Keratinocyte (primary cell): ENCODE measurements at regions not wholly inside any gene's neighbourhood (a gene's known extent, or its start where the extent isn't known, plus 50 kb on each side); places are given as distances from the start of the nearest gene placed in this dataset.

ENCODE experiments used
- DNase-seq: peaks from one replicate; pipeline ENCODE4 v3.0.0-alpha.2; 2011; ENCODE audit warnings: low read depth, missing footprints, low spot score
- FAIRE-seq: peaks from 2 replicates; lab custom pipeline; 2011; peaks lifted over from hg19 to GRCh38; lab: Jason Lieb, UNC
- H2AFZ ChIP-seq: 2 replicates; pipeline ENCODE4 v1.6.0; 2012; ENCODE audit warnings: low read length, control low read depth, inconsistent platforms; ENCODE audit not compliant: control insufficient read depth
- H3K27ac ChIP-seq: 2 replicates; pipeline ENCODE4 v1.5.1; 2011; ENCODE audit warnings: low read length; ENCODE audit not compliant: control insufficient read depth, insufficient read depth
- H3K27me3 ChIP-seq: 3 replicates; pipeline ENCODE4 v1.6.0; 2011; ENCODE audit warnings: low read length; ENCODE audit not compliant: control insufficient read depth, insufficient read depth; ENCODE audit errors: extremely low read depth
- H3K36me3 ChIP-seq, 2 experiments: 2 replicates in 1 of 2; 3 replicates in 1 of 2; pipeline ENCODE4 v1.5.1; 2011; ENCODE audit warnings: low read length in 2 of 2, mild to moderate bottlenecking in 1 of 2; ENCODE audit not compliant: control insufficient read depth in 2 of 2, insufficient read depth in 2 of 2; ENCODE audit errors: extremely low read depth in 1 of 2
- H3K4me1 ChIP-seq: 3 replicates; pipeline ENCODE4 v1.5.1; 2011; ENCODE audit warnings: low read length; ENCODE audit not compliant: control insufficient read depth, insufficient read depth; ENCODE audit errors: extremely low read depth
- H3K4me2 ChIP-seq: 3 replicates; pipeline ENCODE4 v1.6.0; 2011; ENCODE audit warnings: low read depth, low read length; ENCODE audit not compliant: control insufficient read depth, insufficient read depth; ENCODE audit errors: extremely low read depth
- H3K4me3 ChIP-seq, 3 experiments: fragments of 200-600 bp in 1 of 3; sonication (generic) in 1 of 3; 2 replicates in 2 of 3; 3 replicates in 1 of 3; pipeline ENCODE4 v1.5.1; 2011 to 2016; ENCODE audit warnings: low read length in 3 of 3, mild to moderate bottlenecking in 3 of 3, control low read depth in 2 of 3, inconsistent platforms in 1 of 3, low read depth in 1 of 3, mixed read lengths in 1 of 3, mixed run types in 1 of 3, moderate library complexity in 1 of 3; ENCODE audit not compliant: control insufficient read depth in 2 of 3, insufficient read depth in 2 of 3; ENCODE audit errors: extremely low read depth in 1 of 3
- H3K79me2 ChIP-seq: 2 replicates; pipeline ENCODE4 v1.6.0; 2012; ENCODE audit warnings: low read length; ENCODE audit not compliant: control insufficient read depth, insufficient read depth
- H3K9ac ChIP-seq: 3 replicates; pipeline ENCODE4 v1.6.0; 2011; ENCODE audit warnings: low read length; ENCODE audit not compliant: control insufficient read depth, insufficient read depth; ENCODE audit errors: extremely low read depth
- H3K9me1 ChIP-seq: 3 replicates; pipeline ENCODE4 v1.6.0; 2011; ENCODE audit warnings: low read length; ENCODE audit not compliant: control insufficient read depth, insufficient read depth; ENCODE audit errors: extremely low read depth
- H3K9me3 ChIP-seq: 2 replicates; pipeline ENCODE4 v1.5.1; 2012; ENCODE audit warnings: low read depth, low read length; ENCODE audit not compliant: control insufficient read depth
- H4K20me1 ChIP-seq: 3 replicates; pipeline ENCODE4 v1.6.0; 2011; ENCODE audit warnings: low read length; ENCODE audit not compliant: control insufficient read depth, insufficient read depth; ENCODE audit errors: extremely low read depth
- CTCF ChIP-seq, 3 experiments: IDR thresholded peaks in 1 of 3; conservative IDR thresholded peaks in 1 of 3; optimal IDR thresholded peaks in 1 of 3; 2 replicates in 2 of 3; 3 replicates in 1 of 3; pipeline versions ENCODE3 to v1.5.1; 2011; ENCODE audit warnings: low read length in 3 of 3, mild to moderate bottlenecking in 3 of 3, moderate library complexity in 2 of 3, control low read depth in 1 of 3, inconsistent platforms in 1 of 3; ENCODE audit not compliant: insufficient read depth in 2 of 3; ENCODE audit errors: extremely low read depth in 1 of 3
- EZH2 ChIP-seq: IDR thresholded peaks from one replicate; pipeline ENCODE4 v1.6.1; 2012; ENCODE audit warnings: inconsistent platforms, mild to moderate bottlenecking, low read length, moderate library complexity
- dilution Hi-C: fragments of 300-500 bp; cut with MboI; formaldehyde crosslinking; loops from one replicate; pipeline ENCODE4 v1.7.0; 2020; ENCODE audit warnings: low sequenced_read_pairs; ENCODE audit not compliant: extremely low pct_ligation_motif_present

- FAIRE-seq, result no peak
- TF ChIP-seq CTCF (optimal IDR thresholded peaks at IDR 0.05 in 1 of 3, IDR thresholded peaks at IDR 0.05 in 1 of 3, conservative IDR thresholded peaks at IDR 0.05 in 1 of 3; ENCODE audit: extremely low read depth in 1 of 3, insufficient read depth in 2 of 3, low read length in 3 of 3), result no peak
- TF ChIP-seq EZH2, result no peak
- no peak overlapping the region for H3K27ac ChIP-seq
Observed at GRCh38 chr6:80967609-80968008, 784.9 kb downstream of the TENT5A start.

DNA sequence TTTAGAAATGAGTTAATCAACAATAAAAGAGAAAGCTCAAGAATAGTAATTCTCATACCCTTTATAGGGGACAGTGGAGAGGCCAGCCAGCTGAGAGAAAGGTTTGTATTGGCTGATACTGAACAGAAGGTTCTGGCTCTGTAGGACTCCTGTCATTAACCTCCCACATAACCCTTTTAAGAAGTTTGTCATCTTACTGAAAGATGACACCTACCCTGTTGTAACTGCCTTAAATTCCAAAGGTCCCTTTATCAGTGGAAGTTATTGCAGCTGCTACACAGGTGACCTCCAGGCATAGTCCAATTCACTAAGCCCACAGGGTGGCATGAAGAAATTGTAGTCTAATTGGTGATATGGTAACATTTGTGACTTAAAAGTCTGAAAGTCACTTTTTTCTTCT lies 790.1 kb downstream of the TENT5A start:
- Histone ChIP-seq H3K4me1 (no peaks in the 10 kb centered on the region), H3K4me2 (no peak overlapping the region), H3K27ac (no peak overlapping the region), H4K20me1 (no peaks in the 10 kb centered on the region), H3K9me3 (no peaks in the 10 kb centered on the region), H3K9ac (no peak overlapping the region), H3K4me3 (no peak overlapping the region), H2AFZ (no peak overlapping the region), H3K36me3 (no peaks in the 10 kb centered on the region), H3K79me2 (no peaks in the 10 kb centered on the region), H3K27me3 (no peaks in the 10 kb centered on the region), H3K9me1 (no peaks in the 10 kb centered on the region)
- TF ChIP-seq EZH2, result no peak
- no peak for TF ChIP-seq CTCF (optimal IDR thresholded peaks at IDR 0.05 in 1 of 3, IDR thresholded peaks at IDR 0.05 in 1 of 3, conservative IDR thresholded peaks at IDR 0.05 in 1 of 3; ENCODE audit: extremely low read depth in 1 of 3, insufficient read depth in 2 of 3, low read length in 3 of 3)
- dilution Hi-C loops, result no loop called here
- FAIRE-seq, result no peak
- DNase-seq, result no peak

More at GRCh38 chr6:80967609-80968008, 784.9 kb downstream of the TENT5A start:
- Histone ChIP-seq H3K4me3 (no peak overlapping the region), H3K9ac (no peak overlapping the region), H3K9me3 (no peaks in the 10 kb centered on the region), H3K79me2 (no peaks in the 10 kb centered on the region), H3K27me3 (no peaks in the 10 kb centered on the region), H4K20me1 (no peaks in the 10 kb centered on the region), H3K4me1 (no peaks in the 10 kb centered on the region), H3K4me2 (no peak overlapping the region), H3K36me3 (no peaks in the 10 kb centered on the region), H2AFZ (no peak overlapping the region), H3K9me1 (no peaks in the 10 kb centered on the region)
- dilution Hi-C loops, result no loop called here
- DNase-seq, result no peak
